GM10266 (cell line): ENCODE measurements at regions not wholly inside any gene's neighbourhood (a gene's known extent, or its start where the extent isn't known, plus 50 kb on each side); places are given as distances from the start of the nearest gene placed in this dataset.

ENCODE experiments used
- DNase-seq: peaks from one replicate; pipeline ENCODE4 v3.0.0; 2012; ENCODE audit errors: extremely low spot score
- TF ChIP-seq, protein P1 (sequence below): IDR thresholded peaks from 2 replicates; pipeline ENCODE4 v1.5.1; 2012; ENCODE audit warnings: mild to moderate bottlenecking, low read depth; ENCODE audit not compliant: control insufficient read depth, insufficient read depth; ENCODE audit errors: missing control alignments

DNA sequence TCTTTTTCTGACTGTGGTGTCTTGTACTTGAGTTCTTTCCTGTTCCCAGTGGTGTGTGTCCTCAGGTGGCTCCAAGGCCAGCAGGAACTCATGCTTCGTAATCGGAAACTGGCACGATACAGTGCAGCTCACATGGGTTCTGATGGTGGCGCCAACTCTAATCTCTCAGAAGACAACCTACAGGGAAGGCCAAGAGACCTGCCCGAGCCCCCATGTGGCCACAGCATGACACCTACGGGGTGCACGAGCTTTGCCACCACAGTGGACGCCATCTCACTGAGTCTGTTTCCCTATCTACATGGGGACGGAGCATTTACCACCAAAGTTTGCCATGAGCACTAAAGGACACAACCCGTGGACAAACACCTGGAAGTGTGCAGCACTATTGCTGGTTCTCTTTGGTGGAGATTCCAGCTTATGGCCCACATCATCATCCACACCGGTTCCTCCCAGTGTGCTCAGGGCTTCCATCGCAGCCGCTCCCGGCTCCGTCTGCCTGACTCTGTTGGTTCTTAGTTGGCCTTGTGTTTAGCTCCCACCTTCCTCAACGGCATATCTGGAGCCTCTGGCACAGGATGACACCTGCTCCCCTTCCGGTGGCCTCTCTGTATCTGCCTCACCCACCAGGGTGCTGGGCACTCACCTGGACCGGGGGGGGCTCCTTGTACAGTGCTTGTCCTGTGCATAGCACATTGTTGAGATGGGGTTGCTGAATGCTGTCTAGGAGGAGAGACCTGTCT, 586.6 kb upstream of the MKI67 start:
- DNase-seq, result no peak
- TF ChIP-seq, protein P1, sequence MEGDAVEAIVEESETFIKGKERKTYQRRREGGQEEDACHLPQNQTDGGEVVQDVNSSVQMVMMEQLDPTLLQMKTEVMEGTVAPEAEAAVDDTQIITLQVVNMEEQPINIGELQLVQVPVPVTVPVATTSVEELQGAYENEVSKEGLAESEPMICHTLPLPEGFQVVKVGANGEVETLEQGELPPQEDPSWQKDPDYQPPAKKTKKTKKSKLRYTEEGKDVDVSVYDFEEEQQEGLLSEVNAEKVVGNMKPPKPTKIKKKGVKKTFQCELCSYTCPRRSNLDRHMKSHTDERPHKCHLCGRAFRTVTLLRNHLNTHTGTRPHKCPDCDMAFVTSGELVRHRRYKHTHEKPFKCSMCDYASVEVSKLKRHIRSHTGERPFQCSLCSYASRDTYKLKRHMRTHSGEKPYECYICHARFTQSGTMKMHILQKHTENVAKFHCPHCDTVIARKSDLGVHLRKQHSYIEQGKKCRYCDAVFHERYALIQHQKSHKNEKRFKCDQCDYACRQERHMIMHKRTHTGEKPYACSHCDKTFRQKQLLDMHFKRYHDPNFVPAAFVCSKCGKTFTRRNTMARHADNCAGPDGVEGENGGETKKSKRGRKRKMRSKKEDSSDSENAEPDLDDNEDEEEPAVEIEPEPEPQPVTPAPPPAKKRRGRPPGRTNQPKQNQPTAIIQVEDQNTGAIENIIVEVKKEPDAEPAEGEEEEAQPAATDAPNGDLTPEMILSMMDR, result no peak

DNA sequence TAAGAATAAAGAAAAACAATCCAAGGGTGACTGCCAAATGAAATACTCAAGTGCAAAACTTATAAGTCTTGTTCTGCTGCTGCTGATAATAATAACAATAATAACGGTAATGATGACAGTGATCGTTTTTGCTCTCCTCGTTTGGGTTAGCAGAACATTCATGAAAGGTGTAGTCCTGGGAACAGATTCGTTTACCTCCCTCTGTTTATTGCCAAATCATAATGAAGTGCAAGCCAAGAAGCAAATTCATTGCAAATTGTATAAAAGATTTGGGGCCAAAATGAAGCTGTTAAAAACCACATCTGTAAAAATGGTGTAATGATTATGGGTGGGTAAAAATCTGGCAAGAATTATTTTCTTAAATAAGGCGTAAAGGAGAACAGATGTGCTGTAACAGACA, 587.2 kb upstream of the MKI67 start:
- no peak for DNase-seq
- TF ChIP-seq, protein P1, result no peak

DNA sequence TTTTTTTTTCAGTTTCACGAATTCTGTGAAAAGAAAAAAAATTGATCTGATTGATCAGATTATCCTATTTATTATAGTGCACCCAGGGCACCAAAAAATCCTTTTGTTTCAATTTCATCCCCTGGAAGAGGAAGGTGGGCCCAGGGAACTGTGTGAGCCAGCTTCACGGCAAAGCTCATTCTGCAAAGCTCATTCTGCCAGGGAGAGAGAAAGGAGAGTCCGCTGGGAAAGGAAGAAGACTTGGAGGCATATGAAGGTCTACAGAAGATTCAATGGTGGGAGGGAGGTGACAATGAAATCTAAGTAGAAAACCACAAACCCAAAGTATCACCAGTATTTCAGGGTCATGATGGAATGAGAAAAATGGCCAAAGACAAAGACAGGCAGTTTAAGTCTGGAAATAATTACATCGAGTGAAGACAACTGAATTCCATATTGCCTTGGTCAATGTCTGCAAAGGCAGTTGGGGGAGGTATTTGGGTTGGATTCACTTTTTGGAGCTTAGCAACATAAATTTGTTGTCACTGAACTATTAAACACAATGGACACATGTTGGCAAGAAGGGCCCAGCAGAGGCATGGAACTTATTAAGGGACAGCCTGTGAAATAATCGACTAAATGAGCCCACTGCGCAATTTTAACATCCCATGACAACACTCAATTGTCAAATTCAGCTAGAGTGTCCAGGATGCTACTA, 587.8 kb upstream of the MKI67 start:
- TF ChIP-seq, protein P1, result no peak
- DNase-seq, result no peak

DNA sequence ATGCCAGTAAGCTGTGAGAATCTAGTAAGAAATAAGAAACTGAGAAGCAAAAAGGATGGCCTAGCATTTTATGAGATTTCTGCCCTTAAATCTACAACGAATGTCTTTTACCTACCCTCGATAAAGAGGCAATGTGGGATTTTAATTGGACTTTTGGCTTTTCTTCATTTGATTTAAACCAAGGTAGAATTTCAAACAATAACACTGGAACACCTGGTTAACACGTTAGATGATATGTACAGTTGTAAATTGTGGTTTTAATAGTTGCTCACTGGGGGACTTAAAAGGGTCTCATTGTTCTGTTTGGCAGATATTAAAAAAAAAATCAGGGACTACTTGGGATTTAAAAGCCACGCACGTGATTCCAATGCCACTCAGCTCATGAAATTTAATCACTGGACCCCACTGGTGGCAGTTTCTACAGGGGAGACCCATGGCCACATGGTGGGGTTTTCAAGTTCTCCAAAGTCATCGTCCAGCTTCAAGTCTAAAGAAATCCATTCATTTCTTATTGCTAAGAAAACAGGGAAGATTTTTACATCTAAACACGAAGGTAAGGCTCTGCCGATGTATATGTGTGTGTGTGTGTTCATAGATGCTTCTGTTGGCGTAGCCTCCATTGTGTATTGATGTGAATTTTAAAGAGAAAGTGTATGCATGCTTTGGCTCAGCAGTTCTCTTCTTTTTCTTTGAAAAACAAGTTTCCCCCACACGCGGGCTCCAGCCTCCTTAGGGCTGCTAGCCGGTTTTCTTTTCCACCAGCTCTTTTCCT, 588.6 kb upstream of the MKI67 start:
- TF ChIP-seq, protein P1, result no peak
- no peak for DNase-seq

DNA sequence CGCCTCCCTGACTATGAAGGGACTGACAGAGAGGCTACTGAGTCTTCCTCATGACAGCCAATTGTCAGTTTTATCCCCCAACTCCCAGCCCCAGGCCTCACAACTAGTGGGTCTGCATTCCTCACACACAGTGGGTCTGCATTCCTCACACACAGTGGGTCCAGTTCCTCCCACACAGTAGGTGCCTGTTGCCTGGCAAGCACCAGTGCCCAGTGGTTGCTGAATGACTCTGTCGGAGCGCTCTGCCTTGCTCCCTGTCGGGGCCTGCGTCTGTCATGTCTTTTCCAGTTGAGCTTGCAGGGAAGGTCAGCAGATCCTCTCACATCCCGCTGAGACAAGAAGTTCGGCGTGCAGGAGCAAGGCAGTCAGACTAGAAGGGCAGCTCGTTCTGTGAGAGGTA, 590.0 kb upstream of the MKI67 start:
- TF ChIP-seq, protein P1, result no peak
- DNase-seq, result no peak

DNA sequence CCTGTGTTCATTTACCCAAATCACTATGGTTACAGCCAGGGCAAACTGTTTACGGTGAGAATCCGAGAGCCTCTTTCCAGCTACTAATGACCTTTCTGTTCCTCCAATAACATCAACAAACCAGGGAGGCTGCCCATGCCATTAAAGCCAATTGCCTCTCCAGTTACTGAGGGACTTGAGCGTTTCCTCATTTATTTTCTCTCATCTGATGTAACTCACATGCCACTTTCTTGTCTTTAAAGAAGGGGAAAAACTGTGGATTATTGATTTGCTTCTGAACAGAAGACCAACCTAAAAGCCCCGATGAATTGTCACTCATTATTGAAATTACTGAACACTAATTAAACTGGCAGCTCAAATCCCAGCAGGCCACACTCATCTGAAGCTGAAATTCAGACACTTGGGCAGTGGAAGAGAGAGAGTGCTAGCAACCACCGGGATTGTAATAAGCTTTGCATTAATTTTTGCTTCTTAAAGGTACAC, 595.8 kb upstream of the MKI67 start:
- DNase-seq, result no peak
- TF ChIP-seq, protein P1, result no peak

DNA sequence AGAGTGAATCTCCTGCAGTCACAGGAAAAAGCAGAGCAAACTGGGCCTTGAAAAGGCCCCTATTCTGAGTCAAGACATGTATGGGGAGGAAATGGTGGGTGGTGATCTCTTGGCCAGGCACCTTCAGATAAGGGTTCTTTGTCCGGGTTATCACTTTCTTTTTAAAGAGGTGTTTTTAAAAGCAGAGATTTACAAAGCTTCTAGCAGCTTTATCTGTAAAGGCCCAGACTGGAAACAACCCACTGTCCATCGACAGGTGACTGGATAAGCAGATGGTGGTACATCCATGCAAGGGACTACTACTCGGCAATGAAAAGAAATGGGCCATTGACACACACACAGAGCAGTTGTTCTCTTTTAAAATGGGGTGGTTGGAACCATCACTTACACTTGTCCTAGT, 596.7 kb upstream of the MKI67 start:
- TF ChIP-seq, protein P1, result no peak

More for the DNA sequence above, 596.7 kb upstream of the MKI67 start:
- DNase-seq, result no peak
